A549 (cell line): ENCODE measurements at regions not wholly inside any gene's neighbourhood (a gene's known extent, or its start where the extent isn't known, plus 50 kb on each side); places are given as distances from the start of the nearest gene placed in this dataset.
"Not testable (repeated sequence)": the region's sequence is repeated elsewhere in the genome, so short reads cannot be mapped to it uniquely, and the experiment has no call there.

Source experiments
- ATAC-seq, 2 experiments: fragments of 200-7000 bp in 1 of 2; fragments of >200 bp in 1 of 2; cut with Nextera tagmentation in 1 of 2; cut with Tn5 transposase in 1 of 2; 3 replicates each; pipeline versions ENCODE4 v1.8.0 to v1.9.1; 2018 to 2020; ENCODE audit warnings: mild to moderate bottlenecking in 1 of 2, moderate library complexity in 1 of 2
- CTCF ChIA-PET: fragments of 300-600 bp; sonication (Branson Sonifier 250); formaldehyde crosslinking; extraction: SDS; loops from one replicate; lab custom pipeline; 2021; ENCODE audit warnings: antibody characterized with exemption, inconsistent platforms; lab: Yijun Ruan, JAX
- POLR2A ChIA-PET: fragments of 350-600 bp; formaldehyde crosslinking; extraction: SDS; loops from one replicate; lab custom pipeline; 2021; ENCODE audit warnings: antibody characterized with exemption, inconsistent platforms; lab: Yijun Ruan, JAX
- DNase-seq, 2 experiments: peaks; one replicate each; pipeline versions ENCODE4 v3.0.0 to v3.0.0-alpha.2; 2011 to 2016; ENCODE audit warnings: low read depth in 1 of 2, low spot score in 1 of 2
- FAIRE-seq: peaks from 2 replicates; lab custom pipeline; 2011; peaks lifted over from hg19 to GRCh38; lab: Jason Lieb, UNC
- H3K27ac ChIP-seq, 2 experiments: fragments of >200 bp; sonication (Bioruptor Twin); formaldehyde crosslinking; 3 replicates each; pipeline ENCODE4 v1.5.1; 2016 to 2017
- H3K4me1 ChIP-seq: fragments of >200 bp; sonication (Bioruptor Twin); formaldehyde crosslinking; 3 replicates; pipeline ENCODE4 v1.6.1; 2016
- H3K4me2 ChIP-seq: fragments of >200 bp; sonication (Bioruptor Twin); formaldehyde crosslinking; 3 replicates; pipeline ENCODE4 v1.6.1; 2016
- H3K4me3 ChIP-seq: fragments of >200 bp; sonication (Bioruptor Twin); formaldehyde crosslinking; 3 replicates; pipeline ENCODE4 v1.5.1; 2016
- H3K9me3 ChIP-seq: fragments of >200 bp; sonication (Bioruptor Twin); formaldehyde crosslinking; 3 replicates; pipeline ENCODE4 v1.6.1; 2016
- BHLHE40 ChIP-seq: IDR thresholded peaks from 2 replicates; pipeline ENCODE4 v1.6.1; 2012; ENCODE audit warnings: low read depth, low read length, inconsistent platforms
- CEBPB ChIP-seq, 2 experiments: fragments of >200 bp in 1 of 2; sonication (Bioruptor Twin) in 1 of 2; formaldehyde crosslinking in 1 of 2; IDR thresholded peaks; 2 replicates each; pipeline ENCODE4 v1.6.1; 2012 to 2016
- MAFK ChIP-seq: fragments of 450-650 bp; IDR thresholded peaks from 2 replicates; pipeline ENCODE4 v1.6.1; 2014; ENCODE audit not compliant: partially characterized antibody
- MAX ChIP-seq: IDR thresholded peaks from 2 replicates; pipeline ENCODE4 v1.6.1; 2012
- REST ChIP-seq: fragments of 200-600 bp; sonication (generic); IDR thresholded peaks from 2 replicates; pipeline ENCODE4 v1.6.1; 2016; ENCODE audit warnings: antibody characterized with exemption, mild to moderate bottlenecking, moderate library complexity
- SREBF2 ChIP-seq: fragments of 450-650 bp; IDR thresholded peaks from 2 replicates; pipeline ENCODE4 v1.6.1; 2014; ENCODE audit warnings: mild to moderate bottlenecking, moderate library complexity
- ZFP36 ChIP-seq: fragments of 450-650 bp; IDR thresholded peaks from 2 replicates; pipeline ENCODE4 v1.6.1; 2014; ENCODE audit warnings: borderline replicate concordance; ENCODE audit not compliant: partially characterized antibody
- WGBS: methylation state at CpG from one replicate; pipeline ENCODE4 v1.1.6; 2017; ENCODE audit errors: missing lambda C conversion rate; 5-methylcytosine and 5-hydroxymethylcytosine counted together
- TF ChIP-seq, protein P1 (sequence below): fragments of >200 bp; sonication (Bioruptor Twin); formaldehyde crosslinking; IDR thresholded peaks from 2 replicates; pipeline ENCODE4 v1.6.1; 2016

GRCh38 chr10:114720685-114721278 lies 62.7 kb upstream of the ABLIM1 start (continued):
- no peak for TF ChIP-seq REST
- no peak for TF ChIP-seq BHLHE40
- TF ChIP-seq, protein P1, sequence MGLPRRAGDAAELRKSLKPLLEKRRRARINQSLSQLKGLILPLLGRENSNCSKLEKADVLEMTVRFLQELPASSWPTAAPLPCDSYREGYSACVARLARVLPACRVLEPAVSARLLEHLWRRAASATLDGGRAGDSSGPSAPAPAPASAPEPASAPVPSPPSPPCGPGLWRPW, result no peak
- no peak for TF ChIP-seq SREBF2

- CTCF ChIA-PET, POLR2A ChIA-PET, FAIRE-seq, H3K9me3 ChIP-seq, H3K4me2 ChIP-seq, ATAC-seq, H3K4me3 ChIP-seq: not testable (repeated sequence)
- peaks cover 34% of the 10 kb centered on the region for H3K4me1 ChIP-seq
- WGBS, result 84% methylated on average over 3 of the region's 3 CpGs
- peak; percentile 50; the same call in 1 of the 2 replicates for TF ChIP-seq REST
- TF ChIP-seq, all 56 proteins: peak for 1; not testable (repeated sequence) for 55
- H3K27ac ChIP-seq, DNase-seq: not testable (repeated sequence)
Measured at GRCh38 chr10:114722136-114722535, 64.1 kb upstream of the ABLIM1 start.

DNA sequence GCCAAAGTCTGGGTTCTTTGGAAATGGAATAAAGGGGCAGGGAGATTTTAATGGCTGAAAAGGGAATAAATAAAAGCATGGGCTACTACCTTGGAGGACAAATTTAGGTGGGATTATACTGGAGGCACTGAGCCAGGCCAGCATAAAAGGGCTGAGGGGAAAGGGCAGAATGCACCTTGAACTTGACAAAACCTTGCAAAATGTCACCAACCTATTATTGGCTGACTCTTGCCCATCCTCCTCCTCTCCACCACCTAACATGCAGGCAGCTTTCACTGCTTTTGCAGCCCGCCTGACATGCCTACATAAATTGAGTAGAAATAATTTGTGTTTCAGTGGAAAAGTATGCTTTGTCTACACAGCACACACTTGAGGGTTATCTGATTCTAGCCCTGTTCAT lies 65.3 kb upstream of the ABLIM1 start:
- DNase-seq (no peak), ATAC-seq (no peak), FAIRE-seq (no peak)
- ChIA-PET CTCF (interaction anchor here (1.0 to 1.9 kb wide), 2 partner anchors 27 to 63 kb away, joined by 3 to 5 read pairs; no protein-coding TSS in a partner anchor), POLR2A (no interaction called here)
- Histone ChIP-seq H3K4me2 (no peak overlapping the region), H3K4me3 (no peak overlapping the region), H3K4me1 (peaks cover 30% of the 10 kb centered on the region), H3K9me3 (no peaks in the 10 kb centered on the region), H3K27ac (peak overlapping the region in 1 of 2 experiments; percentile 5; a peak in 1 of 6 replicates)
- TF ChIP-seq MAFK, result no peak
- WGBS, result 79% methylated on average over 1 of the region's 1 CpG

GRCh38 chr10:114723991-114724715 lies 66.1 kb upstream of the ABLIM1 start:
- Histone ChIP-seq H3K27ac (peak overlapping the region in 1 of 2 experiments; percentile 42; a peak in 1 of 6 replicates), H3K4me2 (peak overlapping the region; percentile 7; the same call in 1 of the 3 replicates), H3K9me3 (no peaks in the 10 kb centered on the region), H3K4me1 (peaks cover 22% of the 10 kb centered on the region), H3K4me3 (no peak overlapping the region)
- ATAC-seq (peak in 1 of 2 experiments; percentile 36; a peak in 1 of 6 replicates), FAIRE-seq (no peak), DNase-seq (peak in 1 of 2 experiments; percentile 34)
- POLR2A ChIA-PET, result no interaction called here
- WGBS, result 64% methylated on average over 3 of the region's 3 CpGs
- CTCF ChIA-PET, result interaction anchor here (0.7 to 1.9 kb wide), 2 partner anchors 62 to 1339 kb away, joined by 3 to 5 read pairs; no protein-coding TSS in a partner anchor
- TF ChIP-seq, protein P1, result peak; percentile 35; the same call in 1 of the 2 replicates
- TF ChIP-seq BHLHE40 (no peak), CEBPB (IDR thresholded peaks at IDR 0.05) (peak; percentile 22 to 31; a peak in 2 of 4 replicates), ZFP36 (no peak), MAX (no peak)
- TF ChIP-seq, all 56 proteins: peak for 2
